ENCODE measurements at regions not wholly inside any gene's neighbourhood (a gene's known extent, or its start where the extent isn't known, plus 50 kb on each side); places are given as distances from the start of the nearest gene placed in this dataset.

DNA sequence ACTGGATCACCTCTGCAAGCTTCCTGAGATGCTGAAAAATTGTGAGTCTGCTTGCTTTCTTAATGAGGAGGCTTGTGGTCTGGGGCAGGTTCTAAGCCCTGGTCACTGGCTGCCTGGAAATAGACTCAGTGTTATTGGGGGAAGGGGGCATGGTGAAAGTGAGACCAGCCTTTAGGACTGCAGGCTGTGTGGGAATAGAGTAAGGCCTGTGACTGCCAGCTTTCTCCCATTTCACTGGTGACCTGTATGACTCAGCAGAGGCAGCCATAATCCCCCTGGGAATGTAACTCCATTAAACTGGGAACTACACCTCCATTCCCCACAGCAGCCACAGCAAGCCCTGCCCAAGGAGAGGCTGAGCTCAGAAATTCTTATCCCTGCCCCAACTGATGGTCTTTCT is 55.9 kb upstream of the IL15 start:
- intact Hi-C loops (cut with DNase I) = no loop called here
- Histone ChIP-seq H3K4me3 (no peak overlapping the region), H3K9me3 (peaks cover 0 to 16% (median 0%) of the 10 kb centered on the region in 4 donors), H3K36me3 (no peaks in the 10 kb centered on the region), H3K27ac (replicated peaks in 1 of 4) (no peak overlapping the region), H3K4me1 (no peaks in the 10 kb centered on the region), H3K27me3 (no peaks in the 10 kb centered on the region)
- TF ChIP-seq POLR2A (IDR thresholded peaks at IDR 0.05; ENCODE audit: low read depth) = no peak
- no peak for TF ChIP-seq POLR2AphosphoS5 (IDR thresholded peaks at IDR 0.05)
- TF ChIP-seq, protein P1, sequence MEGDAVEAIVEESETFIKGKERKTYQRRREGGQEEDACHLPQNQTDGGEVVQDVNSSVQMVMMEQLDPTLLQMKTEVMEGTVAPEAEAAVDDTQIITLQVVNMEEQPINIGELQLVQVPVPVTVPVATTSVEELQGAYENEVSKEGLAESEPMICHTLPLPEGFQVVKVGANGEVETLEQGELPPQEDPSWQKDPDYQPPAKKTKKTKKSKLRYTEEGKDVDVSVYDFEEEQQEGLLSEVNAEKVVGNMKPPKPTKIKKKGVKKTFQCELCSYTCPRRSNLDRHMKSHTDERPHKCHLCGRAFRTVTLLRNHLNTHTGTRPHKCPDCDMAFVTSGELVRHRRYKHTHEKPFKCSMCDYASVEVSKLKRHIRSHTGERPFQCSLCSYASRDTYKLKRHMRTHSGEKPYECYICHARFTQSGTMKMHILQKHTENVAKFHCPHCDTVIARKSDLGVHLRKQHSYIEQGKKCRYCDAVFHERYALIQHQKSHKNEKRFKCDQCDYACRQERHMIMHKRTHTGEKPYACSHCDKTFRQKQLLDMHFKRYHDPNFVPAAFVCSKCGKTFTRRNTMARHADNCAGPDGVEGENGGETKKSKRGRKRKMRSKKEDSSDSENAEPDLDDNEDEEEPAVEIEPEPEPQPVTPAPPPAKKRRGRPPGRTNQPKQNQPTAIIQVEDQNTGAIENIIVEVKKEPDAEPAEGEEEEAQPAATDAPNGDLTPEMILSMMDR (IDR thresholded peaks at IDR 0.05) = no peak
- no peak for TF ChIP-seq EP300 (IDR thresholded peaks at IDR 0.05)
- DNase-seq (ENCODE audit: extremely low spot score) = no peak
